Endothelial cell of umbilical vein (primary cell): ENCODE measurements at regions not wholly inside any gene's neighbourhood (a gene's known extent, or its start where the extent isn't known, plus 50 kb on each side); places are given as distances from the start of the nearest gene placed in this dataset.

ENCODE experiments used
- BruUV-seq: library from RNA; stranded (reverse); fragments of 400-500 nt; replicated peaks from 2 replicates; lab custom pipeline; 2021; lab: Mats Ljungman, UMichigan
- CTCF ChIA-PET: fragments of 300-600, 350-600 bp; sonication (Branson Sonifier 250); formaldehyde crosslinking; loops from one replicate; lab custom pipeline; 2021; ENCODE audit warnings: antibody characterized with exemption, inconsistent platforms; lab: Charles Lee
- POLR2A ChIA-PET: fragments of 300-600, 350-600 bp; sonication (Branson Sonifier 250); formaldehyde crosslinking; loops from one replicate; lab custom pipeline; 2021; ENCODE audit warnings: antibody characterized with exemption, inconsistent platforms; lab: Charles Lee
- DNase-seq: peaks from one replicate; pipeline ENCODE4 v3.0.0-alpha.2; 2011; ENCODE audit warnings: low read depth, low spot score
- FAIRE-seq: peaks from 2 replicates; lab custom pipeline; 2011; peaks lifted over from hg19 to GRCh38; lab: Jason Lieb, UNC
- H2AFZ ChIP-seq: 2 replicates; pipeline ENCODE4 v1.6.0; 2012; ENCODE audit warnings: low read depth, low read length, control low read depth, inconsistent platforms
- H3K27ac ChIP-seq: 2 replicates; pipeline ENCODE4 v1.5.1; 2011; ENCODE audit warnings: low read depth, mild to moderate bottlenecking, control low read depth, low read length, moderate library complexity; ENCODE audit not compliant: insufficient read depth
- H3K27me3 ChIP-seq, 2 experiments: 2 replicates each; pipeline versions ENCODE4 v1.6.0 to v1.6.1; 2011; ENCODE audit warnings: low read length in 2 of 2, mixed read lengths in 1 of 2; ENCODE audit not compliant: control insufficient read depth in 2 of 2, insufficient read depth in 2 of 2
- H3K36me3 ChIP-seq, 2 experiments: 2 replicates in 1 of 2; 3 replicates in 1 of 2; pipeline ENCODE4 v1.5.1; 2011; ENCODE audit warnings: low read length in 2 of 2, mild to moderate bottlenecking in 1 of 2, moderate library complexity in 1 of 2; ENCODE audit not compliant: control insufficient read depth in 2 of 2, insufficient read depth in 2 of 2; ENCODE audit errors: extremely low read depth in 1 of 2
- H3K4me1 ChIP-seq: 3 replicates; pipeline ENCODE4 v1.5.1; 2011; ENCODE audit warnings: mild to moderate bottlenecking, low read length; ENCODE audit not compliant: control insufficient read depth, insufficient read depth; ENCODE audit errors: extremely low read depth
- H3K4me2 ChIP-seq: 2 replicates; pipeline ENCODE4 v1.6.1; 2011; ENCODE audit warnings: low read length, control low read depth, mixed read lengths; ENCODE audit not compliant: insufficient read depth
- H3K4me3 ChIP-seq, 3 experiments: fragments of 200-600 bp in 1 of 3; sonication (generic), shearing (Covaris generic) in 1 of 3; replicated peaks in 1 of 3; 2 replicates each; pipeline ENCODE4 v1.5.1; 2011 to 2016; ENCODE audit warnings: control low read depth in 3 of 3, low read length in 3 of 3, mild to moderate bottlenecking in 2 of 3, inconsistent platforms in 1 of 3, low read depth in 1 of 3, moderate library complexity in 1 of 3; ENCODE audit not compliant: insufficient read depth in 1 of 3
- H3K79me2 ChIP-seq: 2 replicates; pipeline ENCODE4 v1.6.0; 2012; ENCODE audit warnings: low read length, inconsistent platforms; ENCODE audit not compliant: control insufficient read depth, insufficient read depth
- H3K9ac ChIP-seq: replicated peaks from 2 replicates; pipeline ENCODE3; 2011; ENCODE audit warnings: low read length, control low read depth; ENCODE audit not compliant: insufficient read depth; ENCODE audit errors: extremely low read depth
- H3K9me1 ChIP-seq: replicated peaks from 3 replicates; pipeline ENCODE4 v1.6.0; 2011; ENCODE audit warnings: mild to moderate bottlenecking, low read length; ENCODE audit not compliant: control insufficient read depth, insufficient read depth; ENCODE audit errors: extremely low read depth
- H3K9me3 ChIP-seq: replicated peaks from 2 replicates; pipeline ENCODE4 v1.5.1; 2012; ENCODE audit warnings: low read length, inconsistent platforms; ENCODE audit not compliant: control insufficient read depth, insufficient read depth
- H4K20me1 ChIP-seq: replicated peaks from 2 replicates; pipeline ENCODE3; 2011; ENCODE audit warnings: mild to moderate bottlenecking, low read length; ENCODE audit not compliant: control insufficient read depth, insufficient read depth; ENCODE audit errors: extremely low read depth
- CTCF ChIP-seq, 2 donors: IDR thresholded peaks; 1 replicate in 1 of 2; 2 replicates in 1 of 2; pipeline ENCODE4 v1.5.1; 2011; ENCODE audit warnings: low read length in 2 of 2, mild to moderate bottlenecking in 2 of 2, moderate library complexity in 2 of 2, control low read depth in 1 of 2, inconsistent platforms in 1 of 2, low read depth in 1 of 2; ENCODE audit not compliant: insufficient read depth in 1 of 2; ENCODE audit errors: extremely low read depth in 1 of 2
- EZH2 ChIP-seq: IDR thresholded peaks from 2 replicates; pipeline ENCODE4 v1.6.1; 2012; ENCODE audit warnings: borderline replicate concordance, low read depth, mild to moderate bottlenecking, moderate library complexity, low read length, inconsistent platforms; ENCODE audit not compliant: severe bottlenecking
- FOS ChIP-seq: IDR thresholded peaks from 2 replicates; pipeline ENCODE4 v1.6.1; 2011; ENCODE audit warnings: mild to moderate bottlenecking, low read length, moderate library complexity, borderline replicate concordance; ENCODE audit not compliant: insufficient read depth
- GATA2 ChIP-seq: IDR thresholded peaks from 2 replicates; pipeline ENCODE4 v1.7.0; 2011; ENCODE audit warnings: low read depth, mild to moderate bottlenecking, moderate library complexity, mixed read lengths, low read length; ENCODE audit not compliant: insufficient read length, insufficient read depth
- JUN ChIP-seq: IDR thresholded peaks from 2 replicates; pipeline ENCODE4 v1.6.1; 2011; ENCODE audit warnings: borderline replicate concordance, low read depth; ENCODE audit not compliant: insufficient read length, insufficient read depth
- MAX ChIP-seq: IDR thresholded peaks from 2 replicates; pipeline ENCODE4 v1.6.1; 2011; ENCODE audit not compliant: insufficient read depth, insufficient read length
- MYC ChIP-seq: IDR thresholded peaks from one replicate; pipeline ENCODE4 v1.6.1; 2011; ENCODE audit warnings: mild to moderate bottlenecking, low read depth, low read length
- POLR2A ChIP-seq: IDR thresholded peaks from 2 replicates; pipeline ENCODE4 v1.6.1; 2012; ENCODE audit warnings: low read depth, mild to moderate bottlenecking, control low read depth, low read length
- POLR2AphosphoS5 ChIP-seq: IDR thresholded peaks from 2 replicates; pipeline ENCODE4 v1.6.1; 2012; ENCODE audit warnings: low read depth, mild to moderate bottlenecking, control low read depth, low read length, moderate library complexity; ENCODE audit not compliant: insufficient read depth
- dilution Hi-C: fragments of 300-500 bp; cut with MboI; formaldehyde crosslinking; loops from one replicate; pipeline ENCODE4 v1.15.0; 2019; ENCODE audit warnings: low sequenced_read_pairs; ENCODE audit not compliant: extremely low pct_ligation_motif_present
- intact Hi-C: fragments of 100-400 bp; cut with micrococcal nuclease; formaldehyde crosslinking; loops from one replicate; pipeline ENCODE4 v1.10.0; 2022

- no peaks in the 10 kb centered on the region for H3K27me3 ChIP-seq
- CTCF ChIA-PET, result no interaction called here
- intact Hi-C loops (no loop called here), dilution Hi-C loops (no loop called here)
- no peaks in the 10 kb centered on the region for H4K20me1 ChIP-seq
- H3K4me2 ChIP-seq, result no peak overlapping the region
- no peaks in the 10 kb centered on the region for H3K9me1 ChIP-seq
- H3K9ac ChIP-seq, result no peak overlapping the region
- TF ChIP-seq POLR2A, result no peak
- TF ChIP-seq POLR2AphosphoS5, result no peak
- H3K4me1 ChIP-seq, result no peaks in the 10 kb centered on the region
- H3K4me3 ChIP-seq, result no peak overlapping the region
- H3K36me3 ChIP-seq, result no peaks in the 10 kb centered on the region
- DNase-seq (no peak), FAIRE-seq (no peak)
- no TSS peak for BruUV-seq
- no peak overlapping the region for H3K27ac ChIP-seq
- H2AFZ ChIP-seq, result no peak overlapping the region
- H3K79me2 ChIP-seq, result no peaks in the 10 kb centered on the region
- no peaks in the 10 kb centered on the region for H3K9me3 ChIP-seq
- POLR2A ChIA-PET, result no interaction called here
Observed at GRCh38 chr6:1217396-1217795, 94.5 kb upstream of the FOXQ1 start.

- FAIRE-seq, result no peak
- CTCF ChIA-PET, result no interaction called here
- H4K20me1 ChIP-seq, result no peaks in the 10 kb centered on the region
- intact Hi-C loops (no loop called here), dilution Hi-C loops (no loop called here)
- no peak overlapping the region for H3K4me2 ChIP-seq
- TF ChIP-seq FOS (no peak), GATA2 (no peak), MAX (no peak), POLR2AphosphoS5 (no peak), POLR2A (no peak), MYC (no peak), CTCF (IDR thresholded peaks at IDR 0.05; ENCODE audit: extremely low read depth in 1 of 2, insufficient read depth in 1 of 2, low read depth in 1 of 2, low read length in 2 of 2) (no peak), JUN (no peak), EZH2 (no peak)
- no peaks in the 10 kb centered on the region for H3K36me3 ChIP-seq
- no peaks in the 10 kb centered on the region for H3K79me2 ChIP-seq
- no peaks in the 10 kb centered on the region for H3K9me3 ChIP-seq
- no peaks in the 10 kb centered on the region for H3K9me1 ChIP-seq
- BruUV-seq, result no TSS peak
- no peaks in the 10 kb centered on the region for H3K27me3 ChIP-seq
- no peak overlapping the region for H3K9ac ChIP-seq
- DNase-seq, result no peak
- no peaks in the 10 kb centered on the region for H3K4me1 ChIP-seq
- POLR2A ChIA-PET, result no interaction called here
- no peak overlapping the region for H3K27ac ChIP-seq
- no peak overlapping the region for H2AFZ ChIP-seq
- H3K4me3 ChIP-seq, result no peak overlapping the region
Observed at GRCh38 chr6:1216488-1216974, 95.4 kb upstream of the FOXQ1 start.
